Activated CD4-positive, alpha-beta T cell treated with anti-CD3 and anti-CD28 coated beads for 24 hours (primary cell): ENCODE measurements at regions not wholly inside any gene's neighbourhood (a gene's known extent, or its start where the extent isn't known, plus 50 kb on each side); places are given as distances from the start of the nearest gene placed in this dataset.

Experiments used
- DNase-seq, 2 donors: peaks; one replicate each; pipeline ENCODE4 v3.0.0-alpha.2; 2020; ENCODE audit warnings: low read depth in 2 of 2

- no peak for DNase-seq
Measured at GRCh38 chr9:29800821-29801220, 2227.5 kb upstream of the C9orf72 start.

- no peak for DNase-seq
Measured at GRCh38 chr9:29802454-29802853, 2229.2 kb upstream of the C9orf72 start.

DNA sequence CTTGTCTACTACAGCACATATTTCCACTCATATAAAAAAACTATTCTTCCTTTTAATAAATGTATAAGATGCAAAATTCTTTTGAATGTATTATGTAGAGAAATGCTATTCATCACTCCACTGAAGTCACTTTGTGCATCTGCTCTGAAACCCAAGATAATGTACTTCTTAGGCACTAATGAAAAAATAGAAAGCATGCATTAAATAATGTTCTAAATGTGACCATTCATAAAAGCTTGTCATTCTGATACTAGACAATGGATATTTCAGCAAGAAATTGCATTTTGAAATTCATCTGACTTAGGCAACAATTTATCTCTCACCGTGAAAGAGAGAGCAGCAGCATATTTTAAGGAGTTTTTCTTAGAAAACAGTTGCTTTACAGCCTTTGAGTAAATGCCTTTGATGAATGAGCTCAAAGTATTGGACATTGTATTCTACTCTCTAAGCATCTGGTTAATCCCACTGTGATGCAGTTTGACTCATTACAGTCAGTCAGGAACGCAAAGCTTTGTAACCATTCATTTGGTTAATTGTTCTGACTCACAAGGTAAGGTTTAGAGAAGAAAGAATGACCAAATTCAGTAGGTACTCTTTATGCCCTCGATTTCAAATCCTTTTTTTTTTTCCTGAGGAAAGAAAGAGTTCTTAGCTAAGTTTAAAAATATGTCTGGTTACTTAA lies 2233.8 kb upstream of the C9orf72 start:
- no peak for DNase-seq

DNA sequence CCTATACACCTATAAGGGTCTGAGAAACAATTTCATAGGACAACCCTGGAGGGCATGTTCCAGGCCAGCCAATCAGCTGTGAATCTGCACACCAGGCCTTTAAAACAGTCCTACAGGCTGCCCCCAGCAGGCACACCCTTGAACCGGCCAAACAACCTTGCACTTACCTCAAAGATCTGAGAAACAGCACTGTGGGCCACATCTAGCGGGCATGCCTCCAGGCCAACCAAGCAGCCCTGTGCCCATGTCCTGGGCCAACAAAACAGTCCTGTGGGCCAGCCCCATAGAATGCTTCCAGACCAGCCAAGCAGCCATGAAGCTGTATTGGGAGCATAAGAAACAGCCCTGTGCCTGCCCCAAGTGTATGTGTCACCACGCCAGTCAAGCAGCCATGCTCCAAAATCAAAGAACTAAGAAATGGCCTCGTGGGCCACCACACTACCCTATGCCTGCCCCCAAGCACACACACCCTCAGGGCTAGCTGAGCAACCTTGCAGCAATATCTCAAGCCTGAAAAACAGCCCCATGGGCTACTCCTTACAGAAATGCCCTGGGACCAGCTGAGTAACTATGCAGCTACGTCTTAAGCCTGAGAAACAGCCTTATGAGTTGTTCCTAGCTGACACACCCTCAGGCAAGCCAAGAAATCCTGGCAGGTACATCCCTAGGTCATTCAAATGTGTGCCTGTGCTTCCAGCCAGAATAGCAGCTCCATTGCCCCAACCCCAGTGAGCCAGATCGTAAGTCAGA lies 2243.8 kb upstream of the C9orf72 start:
- no peak for DNase-seq

DNA sequence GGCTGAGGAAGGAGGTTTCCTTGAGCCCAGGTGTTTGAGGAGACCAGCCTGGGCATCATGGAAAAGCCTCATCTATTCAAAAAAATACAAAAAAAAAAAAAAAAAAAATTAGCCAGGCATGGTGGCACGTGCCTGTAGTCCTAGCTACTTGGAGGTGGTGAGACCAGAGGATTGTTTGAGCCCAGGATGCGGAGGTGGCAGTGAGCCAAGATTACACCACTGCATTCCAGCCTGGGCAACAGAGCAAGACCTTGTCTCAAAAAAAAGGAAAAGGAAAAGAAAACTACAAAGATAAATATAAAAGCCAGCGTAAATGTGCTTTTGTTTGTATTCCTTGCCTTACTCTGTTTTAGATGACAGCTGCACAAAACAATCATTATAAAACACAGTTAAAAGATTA lies 2249.2 kb upstream of the C9orf72 start:
- no peak for DNase-seq

- no peak for DNase-seq
Measured at GRCh38 chr9:29826421-29826820, 2253.1 kb upstream of the C9orf72 start.

DNA sequence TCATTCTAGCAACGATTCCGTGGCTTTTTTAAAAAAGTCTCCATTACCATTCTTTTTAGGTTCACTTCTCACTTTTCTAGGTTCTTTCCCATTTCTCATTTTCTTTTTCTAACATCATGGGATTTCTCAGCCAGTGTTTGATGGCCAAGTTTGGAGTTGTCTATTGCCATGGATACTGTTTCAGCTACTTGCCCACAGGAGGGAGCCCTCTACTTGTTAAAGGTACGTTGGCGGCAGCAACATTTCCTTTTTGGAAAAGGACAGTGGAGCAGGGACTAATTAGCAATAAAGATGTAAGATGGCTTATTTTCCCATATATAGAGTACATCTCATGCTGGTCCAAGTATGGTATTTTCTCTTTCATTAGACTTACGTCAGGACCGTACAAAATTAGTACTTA lies 2257.5 kb upstream of the C9orf72 start:
- no peak for DNase-seq

- no peak for DNase-seq
Measured at GRCh38 chr9:29838491-29839020, 2265.3 kb upstream of the C9orf72 start.

GRCh38 chr9:29844251-29844650 lies 2271.0 kb upstream of the C9orf72 start:
- no peak for DNase-seq

DNA sequence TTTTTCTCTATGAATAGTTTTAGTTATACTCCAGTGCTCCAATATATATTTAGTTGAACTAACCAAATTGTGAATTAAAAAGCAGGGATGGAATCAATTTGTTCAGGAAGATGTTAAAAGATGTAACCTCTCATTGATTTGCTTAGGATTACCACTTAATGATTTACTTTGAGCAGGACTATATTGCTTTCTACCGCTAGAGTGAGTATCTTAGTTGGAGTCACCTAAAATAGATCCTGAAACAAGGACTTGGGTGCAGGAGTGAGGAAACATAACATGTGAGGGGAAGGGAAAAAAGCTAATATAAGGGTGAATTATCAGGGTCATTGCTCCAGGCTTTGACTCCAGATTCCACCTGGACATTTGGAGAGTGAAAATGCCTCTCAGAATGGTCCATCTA lies 2277.4 kb upstream of the C9orf72 start:
- no peak for DNase-seq

DNA sequence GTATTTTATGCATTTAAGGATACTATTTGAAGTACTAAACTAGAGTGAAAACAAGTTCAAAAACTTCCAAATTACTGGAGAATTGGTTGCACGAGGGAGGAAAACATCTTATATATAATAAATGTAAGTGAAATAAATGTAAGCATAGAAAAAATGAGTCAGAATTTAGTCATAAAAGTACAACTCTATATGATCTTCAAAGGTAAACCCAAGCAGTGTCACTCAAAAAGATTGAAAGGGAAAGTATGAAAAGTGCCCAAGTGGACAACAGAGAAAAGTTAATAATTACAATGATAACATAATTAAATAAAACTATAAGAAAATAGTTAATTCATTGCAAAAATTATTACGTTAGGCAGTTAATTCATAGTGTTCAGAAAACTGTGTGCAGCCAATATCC lies 2288.5 kb upstream of the C9orf72 start:
- DNase-seq: no peak

DNA sequence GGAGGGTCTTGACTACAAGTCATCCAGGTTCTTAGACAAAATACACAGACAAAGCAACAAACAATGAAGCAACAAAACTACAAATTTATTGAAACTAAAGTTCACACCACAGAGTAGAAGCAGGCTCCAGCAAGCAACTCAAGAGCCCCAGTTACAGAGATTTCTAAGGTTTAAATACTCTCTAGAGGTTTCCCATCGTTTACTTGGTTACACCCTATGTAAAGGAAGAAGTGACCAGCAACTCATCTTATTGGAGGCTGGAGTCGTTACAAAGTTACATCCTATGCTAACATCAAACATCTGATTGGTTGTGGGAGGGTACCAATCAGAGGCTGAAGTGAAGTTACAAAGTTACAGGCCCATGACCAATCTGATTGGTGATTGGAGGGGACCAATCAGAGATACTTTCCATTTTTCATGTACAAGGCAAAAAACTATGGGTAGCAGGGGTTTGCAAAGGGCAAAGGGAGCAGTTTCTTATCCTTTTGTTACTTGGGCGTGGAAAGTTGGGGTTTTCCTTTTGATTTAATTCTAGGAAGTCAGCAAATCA lies 2292.6 kb upstream of the C9orf72 start:
- no peak for DNase-seq

- no peak for DNase-seq
Measured at GRCh38 chr9:29866556-29866955, 2293.3 kb upstream of the C9orf72 start.

- DNase-seq: no peak
Measured at GRCh38 chr9:29873579-29873978, 2300.3 kb upstream of the C9orf72 start.

- DNase-seq: no peak
Measured at GRCh38 chr9:29875547-29875946, 2302.3 kb upstream of the C9orf72 start.

DNA sequence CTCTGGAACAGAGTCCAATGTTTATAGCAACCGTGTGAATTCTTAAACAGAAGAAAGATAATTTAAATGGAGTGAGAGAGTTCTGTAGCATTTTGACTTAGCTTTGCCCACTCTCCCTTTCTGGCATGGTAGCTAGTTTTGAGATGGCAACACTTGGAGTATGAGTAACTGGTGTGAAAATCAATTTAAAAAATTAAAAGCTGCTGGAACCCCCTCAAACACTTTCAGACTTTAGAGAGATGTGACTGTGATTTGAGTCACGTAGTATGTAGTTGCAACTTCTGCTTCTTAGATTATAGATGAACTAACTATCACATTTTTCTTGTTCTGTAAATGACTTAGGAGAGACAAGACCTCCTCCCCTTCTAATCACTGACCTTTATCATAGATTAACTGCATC lies 2309.5 kb upstream of the C9orf72 start:
- DNase-seq: no peak

DNA sequence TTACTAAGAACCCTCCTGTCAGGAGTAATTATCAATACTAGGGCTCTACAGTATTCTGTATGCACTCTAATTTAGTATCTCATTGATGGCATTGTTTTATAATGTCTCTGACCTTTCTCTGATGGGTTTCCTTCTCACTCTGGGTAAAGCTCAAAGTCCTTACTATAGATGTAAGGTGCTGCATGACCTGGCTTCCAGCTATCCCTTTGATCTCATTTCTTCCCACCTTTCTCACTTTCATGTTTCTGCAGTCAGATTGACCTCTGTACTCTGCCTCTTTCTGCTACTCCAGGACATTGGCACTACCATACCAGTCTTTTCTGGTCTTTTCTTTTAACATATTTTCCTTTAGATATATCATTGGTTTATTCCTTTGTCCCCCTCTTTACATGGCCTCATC lies 2332.8 kb upstream of the C9orf72 start:
- DNase-seq: no peak

DNA sequence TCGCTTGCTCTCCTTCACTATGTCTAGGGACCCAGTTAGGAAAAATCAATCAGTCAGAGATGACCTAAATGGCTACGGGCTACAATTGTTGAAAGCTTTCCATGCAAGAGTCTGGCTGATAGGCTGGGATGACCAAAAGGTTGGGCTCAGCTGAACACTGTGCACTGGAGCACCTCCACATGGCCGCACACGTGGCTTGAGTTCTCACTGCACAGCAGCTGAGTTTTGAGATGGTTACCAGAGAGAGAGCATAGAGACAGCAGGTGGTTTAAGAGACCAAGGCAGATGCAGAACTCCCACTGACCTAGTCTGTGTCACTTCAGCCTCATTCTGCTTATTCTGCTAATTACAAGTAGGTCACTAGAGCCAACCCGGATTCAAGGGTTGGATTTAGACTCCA lies 2354.8 kb upstream of the C9orf72 start:
- no peak for DNase-seq

DNA sequence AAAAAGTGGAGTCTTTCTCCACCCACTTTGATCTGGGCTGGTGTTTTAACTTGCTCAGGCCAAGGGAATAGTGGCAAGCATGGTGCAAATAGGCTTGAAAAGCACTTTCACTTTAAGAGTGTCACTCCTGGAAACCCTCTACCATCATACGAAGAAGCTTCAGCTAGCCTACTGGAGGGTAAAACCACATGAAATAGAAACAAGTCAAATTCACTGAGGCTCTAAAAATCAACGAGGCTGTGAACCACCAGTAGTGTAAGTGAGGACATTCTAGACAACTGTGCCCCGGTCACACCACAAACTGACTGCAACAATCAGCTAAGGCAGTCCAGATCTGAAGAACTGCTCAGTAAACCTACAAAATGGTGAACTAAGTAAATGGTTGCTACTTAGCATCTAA lies 2366.3 kb upstream of the C9orf72 start:
- no peak for DNase-seq

- DNase-seq: no peak
Measured at GRCh38 chr9:29945012-29945411, 2371.7 kb upstream of the C9orf72 start.

DNA sequence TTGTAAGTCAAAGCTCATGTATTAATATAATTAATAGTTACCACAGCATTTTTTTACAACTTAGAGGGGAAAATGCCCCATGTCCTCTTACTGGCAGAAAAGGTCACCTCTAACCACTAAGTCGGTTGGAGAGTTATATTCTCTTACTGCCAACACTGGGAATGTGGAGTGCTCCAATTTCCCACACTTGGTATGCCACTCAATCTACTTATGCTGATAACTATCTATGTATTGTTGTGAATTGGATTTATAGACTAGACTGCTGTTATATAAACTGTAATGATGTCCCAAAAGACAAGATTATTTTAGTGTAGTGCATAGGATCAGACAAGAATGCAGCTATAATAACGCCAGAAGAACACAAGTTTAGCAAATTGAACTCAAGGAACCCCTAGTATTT lies 2385.2 kb upstream of the C9orf72 start:
- DNase-seq: no peak

DNA sequence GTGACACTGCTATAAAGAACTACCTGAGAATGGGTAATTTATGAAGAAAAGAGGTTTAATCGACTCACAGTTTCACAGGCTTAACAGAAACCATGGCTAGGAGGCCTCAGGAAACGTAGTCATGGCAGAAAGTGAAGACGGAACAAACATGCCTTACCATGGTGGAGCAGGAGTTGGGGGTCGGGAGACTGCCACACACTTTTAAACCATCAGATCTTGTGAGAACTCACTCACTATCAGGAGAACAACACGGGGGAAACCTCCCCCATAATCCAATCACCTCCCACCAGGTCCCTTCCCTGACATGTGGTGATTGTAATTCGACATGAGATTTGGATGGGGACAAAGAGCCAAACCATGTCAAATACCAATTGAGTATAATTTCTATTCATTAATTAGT lies 2392.6 kb upstream of the C9orf72 start:
- DNase-seq: no peak

DNA sequence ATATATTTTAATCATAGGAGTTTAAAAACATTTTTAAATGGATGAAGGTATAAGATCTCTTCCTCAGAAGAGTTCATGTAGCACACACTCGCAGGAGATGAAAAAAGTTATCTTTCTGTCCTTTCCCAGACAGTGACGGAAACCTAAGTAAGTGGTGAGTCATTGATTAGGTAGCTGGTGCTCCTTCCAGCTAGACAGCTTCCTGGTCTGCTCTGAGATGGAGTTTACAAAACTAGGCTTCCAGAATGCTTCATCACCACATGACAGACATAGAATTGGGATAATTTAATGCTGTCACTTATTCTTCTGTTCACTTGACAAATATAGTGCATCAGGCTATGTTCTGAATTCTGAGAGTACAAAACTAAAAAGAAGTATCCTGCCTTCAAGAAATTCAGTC lies 2393.0 kb upstream of the C9orf72 start:
- DNase-seq: no peak
